Esophagus muscularis mucosa (tissue), 4 donors: ENCODE measurements at regions not wholly inside any gene's neighbourhood (a gene's known extent, or its start where the extent isn't known, plus 50 kb on each side); places are given as distances from the start of the nearest gene placed in this dataset.

Experiments
- CTCF ChIP-seq, 3 experiments: fragments of 200-600 bp in 2 of 3; fragments of 450-650 bp in 1 of 3; sonication (generic) in 2 of 3; IDR thresholded peaks; one replicate each; pipeline ENCODE4 v1.5.1; 2017 to 2019; ENCODE audit warnings: antibody characterized with exemption in 3 of 3, mild to moderate bottlenecking in 2 of 3, moderate library complexity in 1 of 3
- EP300 ChIP-seq: sonication (generic); formaldehyde crosslinking; IDR thresholded peaks from one replicate; pipeline ENCODE4 v1.6.1; 2017; ENCODE audit warnings: antibody characterized with exemption
- POLR2A ChIP-seq: fragments of 450-650 bp; IDR thresholded peaks from one replicate; pipeline ENCODE4 v1.6.1; 2017; ENCODE audit warnings: antibody characterized with exemption, moderate library complexity, mild to moderate bottlenecking, low read depth
- POLR2AphosphoS5 ChIP-seq, 2 donors: sonication (generic); formaldehyde crosslinking; IDR thresholded peaks; one replicate each; pipeline ENCODE4 v1.6.1; 2017; ENCODE audit warnings: antibody characterized with exemption in 2 of 2

GRCh38 chr12:111271674-111272418 is 97.0 kb downstream of the PHETA1 start:
- TF ChIP-seq CTCF (IDR thresholded peaks at IDR 0.05) (no peak), POLR2A (no peak), POLR2AphosphoS5 (IDR thresholded peaks at IDR 0.05) (no peak), EP300 (no peak)
